ENCODE measurements at regions not wholly inside any gene's neighbourhood (a gene's known extent, or its start where the extent isn't known, plus 50 kb on each side); places are given as distances from the start of the nearest gene placed in this dataset.
"Not testable (repeated sequence)": the region's sequence is repeated elsewhere in the genome, so short reads cannot be mapped to it uniquely, and the experiment has no call there.

DNA sequence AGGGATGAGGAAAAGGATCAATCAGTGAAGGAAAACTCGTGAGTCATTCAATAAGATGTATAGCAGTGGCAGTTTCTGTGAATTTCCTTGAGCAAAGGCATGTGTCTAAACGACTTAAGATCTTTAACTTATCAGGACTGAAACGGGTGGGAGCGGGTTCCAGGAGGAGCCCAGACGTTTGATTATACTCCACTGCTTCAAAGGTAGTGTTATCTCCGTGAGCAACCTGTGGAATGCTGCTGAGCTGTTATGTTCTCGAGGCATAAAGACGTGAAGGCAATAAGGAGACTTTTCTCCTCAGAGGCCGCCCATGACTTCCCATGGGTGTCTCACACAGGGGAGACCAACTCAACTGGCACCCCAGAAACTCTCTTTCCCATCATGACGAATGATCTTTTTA, 72.7 kb upstream of the DLGAP1 start:
- H3K27ac Mint-ChIP-seq, DNase-seq, H3K4me1 Mint-ChIP-seq, ATAC-seq, H3K36me3 Mint-ChIP-seq, H3K27me3 Mint-ChIP-seq, POLR2A ChIA-PET, H3K4me3 Mint-ChIP-seq: not testable (repeated sequence)
- H3K9me3 Mint-ChIP-seq, result peaks cover 18 to 42% (median 27%) of the 10 kb centered on the region in 9 donors

DNA sequence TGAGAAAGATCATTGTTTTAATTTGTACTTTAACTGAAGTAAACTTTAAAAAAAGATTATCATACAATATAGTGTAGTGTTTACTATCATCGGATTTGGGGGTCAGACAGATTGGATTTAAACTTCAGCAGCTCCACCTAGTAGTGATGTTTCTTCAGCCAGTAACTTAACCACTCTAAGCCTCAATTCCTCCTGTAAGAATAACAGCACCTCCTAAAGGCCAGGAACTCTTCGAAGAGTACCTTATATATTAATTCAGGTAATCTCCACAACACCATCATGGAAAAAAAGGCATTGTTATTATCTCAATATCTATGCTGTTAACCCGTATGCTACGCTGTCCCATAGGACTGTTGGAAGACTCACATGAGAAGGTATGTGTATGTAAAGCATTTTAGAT, 69.0 kb upstream of the DLGAP1 start:
- Mint-ChIP-seq H3K27me3 (no peaks in the 10 kb centered on the region), H3K9me3 (peaks cover 5 to 26% (median 16%) of the 10 kb centered on the region in 9 donors), H3K27ac (no peak overlapping the region)

DNA sequence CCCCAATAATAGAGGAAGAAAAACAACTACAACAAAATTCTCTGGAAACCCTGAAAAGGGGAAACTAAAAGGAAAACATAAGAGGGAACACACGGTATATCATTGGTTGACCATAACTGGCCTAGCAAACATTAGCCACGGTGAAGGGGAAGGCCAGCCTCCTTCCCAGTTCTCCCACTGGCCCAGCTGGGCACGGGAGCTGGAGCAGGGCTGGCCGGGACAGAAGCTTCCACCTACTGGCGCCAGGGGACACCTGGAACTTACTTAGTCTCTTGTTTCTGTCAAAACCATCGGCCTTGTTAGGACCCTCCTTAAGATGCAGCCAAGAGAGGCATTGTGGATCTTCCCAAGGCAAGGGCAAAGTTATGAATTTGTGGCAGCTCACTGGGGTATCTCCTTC, 56.1 kb upstream of the DLGAP1 start:
- no peak for ATAC-seq
- no peaks in the 10 kb centered on the region for H3K36me3 Mint-ChIP-seq
- no peak for DNase-seq
- POLR2A ChIA-PET, result no interaction called here
- no peaks in the 10 kb centered on the region for H3K27me3 Mint-ChIP-seq
- H3K4me1 Mint-ChIP-seq, result no peaks in the 10 kb centered on the region
- no peak overlapping the region for H3K27ac Mint-ChIP-seq
- no peak overlapping the region for H3K4me3 Mint-ChIP-seq
- H3K9me3 Mint-ChIP-seq, result peaks cover 0 to 23% (median 5%) of the 10 kb centered on the region in 9 donors

More for the DNA sequence above, 69.0 kb upstream of the DLGAP1 start:
- Mint-ChIP-seq H3K4me1 (no peaks in the 10 kb centered on the region), H3K4me3 (no peak overlapping the region), H3K36me3 (no peaks in the 10 kb centered on the region)
- DNase-seq (no peak), ATAC-seq (no peak)
- POLR2A ChIA-PET, result no interaction called here

GRCh38 chr18:4510711-4511110, 55.6 kb upstream of the DLGAP1 start:
- H3K36me3 Mint-ChIP-seq, result no peaks in the 10 kb centered on the region
- no peak overlapping the region for H3K27ac Mint-ChIP-seq
- POLR2A ChIA-PET, result no interaction called here
- ATAC-seq (no peak), DNase-seq (no peak)
- peaks cover 0 to 19% (median 6%) of the 10 kb centered on the region in 9 donors for H3K9me3 Mint-ChIP-seq
- no peaks in the 10 kb centered on the region for H3K27me3 Mint-ChIP-seq
- H3K4me3 Mint-ChIP-seq, result no peak overlapping the region
- no peaks in the 10 kb centered on the region for H3K4me1 Mint-ChIP-seq

GRCh38 chr18:4510160-4510559, 55.1 kb upstream of the DLGAP1 start:
- DNase-seq (no peak), ATAC-seq (no peak)
- peaks cover 0 to 14% (median 6%) of the 10 kb centered on the region in 9 donors for H3K9me3 Mint-ChIP-seq
- no peaks in the 10 kb centered on the region for H3K36me3 Mint-ChIP-seq
- no peaks in the 10 kb centered on the region for H3K27me3 Mint-ChIP-seq
- no peak overlapping the region for H3K4me3 Mint-ChIP-seq
- POLR2A ChIA-PET, result no interaction called here
- H3K27ac Mint-ChIP-seq, result no peak overlapping the region
- no peaks in the 10 kb centered on the region for H3K4me1 Mint-ChIP-seq
